IPS-NIHi7 (cell line): ENCODE measurements at regions not wholly inside any gene's neighbourhood (a gene's known extent, or its start where the extent isn't known, plus 50 kb on each side); places are given as distances from the start of the nearest gene placed in this dataset.

Experiments
- DNase-seq: peaks from one replicate; pipeline ENCODE4 v3.0.0; 2012; ENCODE audit warnings: mixed read lengths; ENCODE audit errors: extremely low spot score

DNA sequence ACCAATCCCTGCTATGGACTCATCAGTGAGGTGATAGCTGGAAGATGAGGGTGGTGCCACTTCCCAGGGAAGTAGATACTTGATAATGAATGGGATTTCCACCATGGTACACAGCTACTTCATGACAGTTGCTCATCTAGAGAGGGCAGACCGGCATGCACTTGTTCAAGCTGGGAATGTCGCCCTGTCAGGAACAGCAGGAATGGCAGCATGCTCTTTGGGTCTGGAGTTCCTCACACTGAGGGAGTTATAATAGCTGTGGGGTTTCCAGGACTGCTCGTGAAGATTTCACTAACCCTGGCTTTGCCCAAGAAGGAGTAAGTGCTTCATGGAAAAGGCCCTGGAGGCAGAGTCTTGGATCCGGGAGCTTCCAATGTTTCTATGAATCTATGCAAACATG lies 129.2 kb downstream of the PSMG1 start:
- DNase-seq, result no peak

DNA sequence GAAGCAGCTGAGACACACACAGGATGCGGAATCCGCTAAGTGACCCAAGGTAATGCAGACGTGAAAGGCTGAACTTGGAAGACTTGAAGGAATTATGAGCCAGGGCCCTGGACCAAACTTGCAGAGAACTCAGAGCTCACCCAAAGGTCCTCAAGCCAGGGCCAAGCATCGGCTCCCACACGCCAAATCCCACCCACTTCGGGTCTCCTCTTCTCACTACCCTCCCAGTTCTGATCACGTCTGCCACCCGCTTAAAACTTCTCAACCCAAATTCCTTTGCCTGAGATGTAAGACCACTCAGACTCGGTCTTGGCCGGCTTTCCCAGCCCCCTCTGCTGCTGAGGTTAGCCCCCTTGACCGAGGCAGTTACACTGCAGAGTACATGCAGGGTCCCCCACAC lies 130.1 kb downstream of the PSMG1 start:
- DNase-seq, result no peak

DNA sequence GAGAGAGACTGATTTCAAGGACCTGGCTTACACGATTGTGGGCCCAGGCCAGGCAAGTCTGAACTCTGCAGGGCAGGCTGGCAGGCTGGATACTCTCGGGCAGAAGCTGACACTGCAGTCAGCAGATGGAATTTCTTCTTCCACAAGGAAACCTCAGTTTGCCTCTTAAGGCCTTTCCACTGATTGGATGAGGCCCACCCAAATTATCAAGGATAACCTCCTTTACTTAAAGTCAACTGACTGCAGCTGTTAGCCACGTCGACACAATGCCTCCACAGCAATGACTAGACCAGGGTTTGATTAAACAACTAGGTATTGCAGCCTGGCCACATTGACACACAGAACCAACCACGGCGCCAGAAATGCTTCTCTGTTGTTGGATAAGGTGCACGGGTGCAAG lies 130.5 kb downstream of the PSMG1 start:
- DNase-seq, result no peak

DNA sequence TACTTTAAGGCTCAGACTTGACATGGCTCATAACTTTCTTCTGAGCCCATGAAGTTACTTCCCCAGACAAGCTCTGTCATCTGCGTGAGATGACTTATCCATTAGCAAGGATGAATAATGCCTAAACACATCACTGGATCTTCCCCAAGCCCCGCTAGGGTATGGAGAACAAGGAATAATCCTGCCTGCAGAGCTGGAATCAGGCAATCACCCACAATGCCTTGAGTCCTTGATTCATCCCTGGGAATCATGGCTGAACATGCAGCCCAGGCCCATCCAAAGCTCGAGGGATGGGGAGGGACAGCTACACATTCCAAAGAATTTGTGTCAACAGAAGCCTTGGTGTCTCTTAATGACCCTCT lies 131.7 kb downstream of the PSMG1 start:
- DNase-seq, result no peak

DNA sequence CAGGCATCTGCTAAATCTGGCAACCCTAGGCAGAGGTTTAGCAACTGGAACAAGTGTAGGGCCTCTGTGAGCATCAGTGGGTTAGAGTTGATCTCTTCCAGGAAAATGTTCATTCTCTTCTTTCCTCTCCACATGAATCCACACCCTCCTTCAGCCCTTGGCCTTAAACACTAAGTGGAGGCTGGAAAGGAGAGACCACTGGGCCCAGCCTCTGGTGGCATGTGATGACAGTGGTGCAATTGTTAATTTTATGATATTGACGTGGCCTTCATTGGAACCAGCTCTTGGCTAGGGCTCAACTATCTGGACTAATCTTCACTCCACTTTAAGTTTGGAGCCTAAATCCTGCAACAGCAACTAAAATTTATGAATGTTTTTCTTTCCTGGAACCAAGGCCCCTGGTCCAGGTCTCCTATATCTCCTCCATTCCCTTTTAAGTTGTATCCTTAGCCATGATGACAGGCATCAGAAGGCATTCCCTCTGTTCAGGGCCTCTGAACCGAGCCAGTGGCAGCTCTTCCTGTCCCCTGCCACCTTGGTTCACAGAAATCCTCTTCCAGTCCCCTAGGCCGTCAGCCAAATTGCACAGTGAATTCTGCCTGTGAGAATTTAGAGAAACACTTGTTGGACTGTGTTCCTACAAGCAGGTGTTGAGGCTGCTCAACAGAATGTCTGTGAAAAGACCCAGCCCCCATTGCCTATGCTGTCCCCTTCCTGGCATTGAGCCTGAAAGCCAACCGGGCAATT lies 132.2 kb downstream of the PSMG1 start:
- no peak for DNase-seq

DNA sequence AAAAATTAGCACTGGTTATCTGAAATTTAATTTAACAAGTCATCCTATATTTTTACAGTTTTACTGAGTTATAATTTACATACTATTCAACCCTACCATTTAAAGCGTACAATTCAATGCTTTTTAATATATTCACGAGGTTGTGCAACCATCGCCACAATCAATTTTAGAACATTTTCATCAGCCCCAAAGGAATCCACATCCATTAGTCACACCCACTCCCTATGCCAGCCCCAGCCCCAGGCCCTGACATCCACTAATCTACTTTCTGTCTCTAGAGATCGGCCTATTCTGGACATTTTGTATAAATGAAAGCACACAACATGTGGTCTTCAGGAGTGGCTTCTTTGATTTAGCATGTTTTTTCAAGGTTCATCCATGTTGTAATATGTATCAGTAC lies 134.7 kb downstream of the PSMG1 start:
- DNase-seq, result no peak

DNA sequence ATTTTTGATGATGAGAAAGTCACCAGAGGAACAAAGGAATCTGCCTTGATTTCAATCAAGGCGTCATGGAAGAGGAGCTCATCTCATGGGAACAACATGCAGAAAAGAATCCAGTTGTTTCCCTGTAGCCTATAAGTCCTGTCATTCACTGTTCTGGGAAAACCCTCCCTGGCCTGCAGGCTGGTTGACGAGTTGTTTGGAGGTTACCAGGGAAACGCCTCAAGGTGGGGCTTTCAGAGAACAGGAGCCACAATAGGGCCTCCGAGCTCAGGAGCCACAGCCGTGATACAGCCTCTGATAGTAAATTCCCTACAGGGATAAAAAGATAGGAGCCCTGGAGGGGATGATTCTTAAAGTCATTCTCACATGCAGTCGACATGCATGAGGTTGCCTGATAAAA lies 135.2 kb downstream of the PSMG1 start:
- DNase-seq, result peak; percentile 91

DNA sequence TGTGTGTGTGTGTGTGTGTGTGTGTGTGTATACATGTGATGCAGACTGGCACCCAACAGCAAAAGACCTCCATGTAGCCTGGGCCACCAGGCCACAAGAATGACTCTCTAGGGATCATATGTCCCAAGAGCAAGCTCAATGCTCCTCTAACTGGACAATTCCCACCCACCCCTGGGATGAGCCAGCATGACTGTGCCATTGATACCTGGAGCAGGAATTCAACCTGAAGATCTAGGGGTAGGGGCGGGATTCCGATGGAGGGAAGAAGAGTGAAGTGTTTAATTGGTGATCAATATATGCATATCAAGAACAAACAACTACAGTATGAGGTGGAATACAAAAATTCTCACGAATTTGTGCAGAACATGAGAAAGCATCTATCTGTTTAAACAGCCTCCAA lies 136.2 kb downstream of the PSMG1 start:
- DNase-seq, result no peak

DNA sequence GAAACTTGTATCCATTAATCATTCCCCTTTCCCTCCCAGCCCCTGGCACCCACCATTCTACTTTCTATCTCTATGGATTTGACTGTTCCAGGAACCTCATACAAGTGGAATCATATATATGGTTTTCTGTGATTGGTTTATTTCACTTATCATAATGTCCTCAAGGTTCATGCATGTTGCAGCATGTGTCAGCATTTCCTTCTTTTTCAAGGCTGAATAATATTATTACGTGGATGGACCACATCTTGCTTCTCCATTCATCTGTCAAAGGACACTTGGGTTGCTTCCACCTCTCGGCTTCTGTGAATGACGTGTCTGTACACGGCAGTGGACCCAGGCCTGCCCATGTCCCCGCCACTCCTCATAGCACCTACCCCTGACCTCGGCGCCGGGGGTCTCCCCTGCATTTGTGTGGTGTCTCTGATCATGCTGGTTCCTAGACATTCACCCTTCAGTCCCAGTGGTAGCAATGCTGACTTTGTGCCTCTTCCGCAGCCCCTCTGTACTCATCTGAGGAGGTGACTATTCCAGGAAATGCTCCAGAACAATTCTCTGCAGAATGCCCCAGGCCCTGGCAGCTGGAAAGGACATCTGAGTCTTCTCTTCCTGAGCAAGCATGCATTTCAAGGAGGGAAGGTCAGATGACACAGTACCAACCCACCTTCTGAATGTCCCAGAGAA lies 136.9 kb downstream of the PSMG1 start:
- DNase-seq, result no peak

DNA sequence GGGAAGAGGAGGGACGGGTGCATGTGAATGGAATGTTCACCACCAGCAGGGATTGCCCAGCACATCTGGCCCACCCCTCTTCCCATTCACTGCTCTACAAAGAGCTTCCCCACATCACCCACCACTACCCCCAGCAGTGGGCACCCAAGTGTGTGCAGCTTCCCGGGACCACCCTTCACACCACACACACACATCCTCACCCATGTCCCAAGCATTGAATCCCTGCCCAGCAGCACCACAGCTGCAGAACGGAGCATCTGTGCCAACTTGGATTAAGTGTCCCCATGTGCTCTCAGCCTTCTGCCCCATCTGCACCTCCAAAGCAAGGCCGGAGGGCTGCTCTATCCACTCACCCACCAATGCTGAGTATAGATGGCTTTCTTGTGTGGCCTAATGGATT lies 141.4 kb downstream of the PSMG1 start:
- DNase-seq, result no peak

DNA sequence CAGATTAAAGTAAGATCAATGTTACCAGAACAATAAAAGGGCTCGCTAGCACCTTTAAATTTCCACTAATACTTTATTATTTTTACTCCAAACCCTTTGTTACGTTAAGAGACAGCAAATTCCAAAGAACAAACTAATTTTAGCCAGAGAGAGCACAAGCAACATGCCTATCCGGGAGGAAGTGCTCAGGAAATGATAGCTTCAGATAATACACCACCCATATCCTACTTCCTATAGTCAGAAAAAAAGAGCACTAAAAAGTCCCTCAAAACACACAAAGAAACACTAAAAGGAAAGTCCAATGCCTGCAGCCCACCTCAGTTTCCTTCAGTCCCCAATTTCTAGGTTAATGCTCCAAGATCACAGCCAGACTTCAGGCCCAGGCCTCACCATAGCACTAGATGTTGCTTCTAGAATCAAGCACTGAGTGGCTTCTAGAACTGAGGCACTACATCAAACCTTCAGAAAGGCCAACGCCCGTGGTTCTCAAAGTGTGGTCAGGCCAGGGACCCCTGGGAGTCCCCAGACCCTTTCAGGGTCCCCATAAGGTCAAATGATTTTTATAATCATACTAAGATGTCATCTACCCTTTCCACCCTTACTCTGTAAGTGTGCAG lies 142.6 kb downstream of the PSMG1 start:
- no peak for DNase-seq

DNA sequence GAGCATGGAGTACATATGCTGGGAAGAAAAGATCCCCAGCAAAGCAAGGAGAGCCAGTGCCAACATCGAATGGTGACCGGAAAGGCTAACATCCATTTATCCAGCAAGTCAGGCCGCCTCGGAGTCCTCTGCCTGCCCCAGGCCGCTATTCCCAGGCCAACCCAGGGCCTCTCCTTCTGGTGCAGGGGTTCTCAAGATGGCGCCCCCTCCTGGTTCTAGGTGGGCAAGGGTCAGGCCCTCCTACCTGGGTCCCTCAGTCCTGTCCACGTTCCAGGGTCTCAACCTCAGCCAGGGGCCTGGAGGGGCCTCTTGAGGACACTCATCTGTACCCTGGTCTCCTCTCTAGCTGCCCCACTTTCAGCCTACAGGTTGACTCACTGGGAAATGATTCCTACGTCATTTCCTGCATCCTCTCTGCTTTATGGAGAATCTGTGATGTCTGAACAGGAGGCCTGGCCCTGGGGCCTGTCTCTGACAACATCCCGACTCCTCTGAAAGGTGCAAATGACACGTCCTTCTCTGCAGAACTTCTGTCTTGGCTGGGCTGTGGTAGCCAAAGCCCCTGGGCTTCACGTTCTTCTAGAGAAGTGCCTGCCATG lies 145.3 kb downstream of the PSMG1 start:
- peak; percentile 76 for DNase-seq

DNA sequence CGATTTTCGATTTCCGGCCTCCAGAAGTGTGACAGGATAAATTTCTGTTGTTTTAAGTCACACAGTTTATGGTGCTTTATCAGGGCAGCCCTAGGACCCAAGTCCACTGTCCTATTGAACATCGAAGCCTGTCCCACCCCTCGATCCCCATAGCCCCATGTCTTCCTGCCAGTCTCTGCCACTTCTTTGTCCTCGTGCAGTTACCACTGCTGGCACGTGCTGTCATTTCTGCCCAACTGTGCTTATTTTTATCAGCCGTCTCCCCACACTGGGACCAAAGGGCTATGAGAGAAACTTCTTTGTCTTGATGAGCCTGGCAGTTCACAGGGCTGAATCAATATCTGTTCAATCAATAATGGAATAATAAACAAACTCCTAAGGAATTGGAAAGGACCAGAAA lies 146.7 kb downstream of the PSMG1 start:
- DNase-seq, result no peak

DNA sequence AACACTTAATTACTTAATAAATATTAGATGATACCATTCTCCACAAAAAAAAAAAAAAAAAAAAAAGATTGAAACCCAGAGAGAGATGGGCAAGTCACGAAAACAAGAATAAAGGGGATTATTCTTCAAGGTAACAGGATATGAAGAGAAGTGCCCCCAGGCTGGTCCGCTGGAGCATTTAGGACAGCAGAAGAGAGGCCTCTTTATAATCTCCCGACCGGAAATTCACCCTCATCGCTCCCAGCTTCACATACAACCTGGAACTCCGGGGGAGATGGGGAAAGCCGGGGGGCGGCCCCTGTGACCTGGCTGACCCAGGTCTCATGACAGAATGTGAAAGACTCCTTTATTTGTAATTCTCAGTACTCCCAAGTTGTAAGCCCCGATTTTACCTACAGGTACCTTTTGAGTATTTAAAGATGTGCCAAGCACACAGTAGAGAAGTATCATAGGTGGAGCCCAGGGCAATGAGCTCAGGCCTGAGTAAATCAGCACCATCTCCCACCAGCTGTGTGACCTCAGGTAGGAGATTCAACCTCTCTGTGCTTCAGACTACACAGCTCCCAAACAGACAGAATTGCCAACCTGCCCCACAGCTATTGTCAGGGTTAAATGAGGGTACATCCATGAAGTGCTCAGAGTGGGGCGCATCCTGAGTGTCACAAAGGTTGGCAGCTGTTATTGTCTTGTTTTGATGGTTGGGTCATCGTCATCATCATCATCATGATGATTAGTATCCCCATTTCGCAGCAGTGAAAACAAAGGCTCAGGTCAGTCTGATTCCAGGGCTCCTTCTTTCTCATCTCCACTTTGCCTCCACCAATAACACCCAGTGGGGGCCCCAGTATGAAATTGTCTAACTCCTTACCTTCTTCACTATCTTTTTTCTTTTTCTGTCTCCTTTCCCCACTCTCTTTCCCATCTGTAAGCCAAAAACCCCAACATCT lies 148.4 kb downstream of the PSMG1 start:
- DNase-seq, result no peak

DNA sequence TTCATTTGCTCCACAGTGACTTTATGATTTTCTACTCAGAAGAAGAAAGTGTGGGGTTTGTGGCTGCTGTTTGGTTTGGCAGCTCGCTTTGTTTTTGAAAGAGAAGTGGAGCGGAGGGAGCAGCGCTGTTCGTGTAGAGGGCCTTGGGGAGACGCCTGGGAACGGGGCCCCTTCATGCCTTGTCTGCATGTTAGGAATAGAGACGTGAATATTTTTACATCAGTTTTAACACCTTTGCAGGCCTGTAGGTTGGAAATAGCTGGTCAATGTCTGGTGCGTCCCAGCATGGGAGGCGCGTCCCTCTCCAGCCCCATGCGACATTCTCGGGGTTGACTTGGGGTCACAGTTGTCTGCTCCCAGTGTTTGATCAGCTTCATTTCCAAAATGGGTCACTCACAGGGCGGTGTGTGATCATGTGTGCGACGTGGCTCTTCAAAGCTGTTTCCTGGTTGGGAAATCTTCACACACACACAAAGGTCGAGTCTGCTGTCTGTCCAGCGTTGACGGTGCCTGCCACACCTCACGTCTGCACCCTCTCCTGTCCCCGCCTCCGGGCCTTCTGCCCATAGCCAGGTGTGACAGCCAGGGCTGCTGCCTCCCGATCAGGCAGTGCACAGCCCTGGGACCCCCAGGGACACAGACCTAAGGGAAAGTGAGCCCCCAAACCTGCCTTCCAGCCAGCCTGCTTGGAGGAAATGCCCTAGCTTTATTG lies 149.2 kb downstream of the PSMG1 start:
- DNase-seq, result no peak

DNA sequence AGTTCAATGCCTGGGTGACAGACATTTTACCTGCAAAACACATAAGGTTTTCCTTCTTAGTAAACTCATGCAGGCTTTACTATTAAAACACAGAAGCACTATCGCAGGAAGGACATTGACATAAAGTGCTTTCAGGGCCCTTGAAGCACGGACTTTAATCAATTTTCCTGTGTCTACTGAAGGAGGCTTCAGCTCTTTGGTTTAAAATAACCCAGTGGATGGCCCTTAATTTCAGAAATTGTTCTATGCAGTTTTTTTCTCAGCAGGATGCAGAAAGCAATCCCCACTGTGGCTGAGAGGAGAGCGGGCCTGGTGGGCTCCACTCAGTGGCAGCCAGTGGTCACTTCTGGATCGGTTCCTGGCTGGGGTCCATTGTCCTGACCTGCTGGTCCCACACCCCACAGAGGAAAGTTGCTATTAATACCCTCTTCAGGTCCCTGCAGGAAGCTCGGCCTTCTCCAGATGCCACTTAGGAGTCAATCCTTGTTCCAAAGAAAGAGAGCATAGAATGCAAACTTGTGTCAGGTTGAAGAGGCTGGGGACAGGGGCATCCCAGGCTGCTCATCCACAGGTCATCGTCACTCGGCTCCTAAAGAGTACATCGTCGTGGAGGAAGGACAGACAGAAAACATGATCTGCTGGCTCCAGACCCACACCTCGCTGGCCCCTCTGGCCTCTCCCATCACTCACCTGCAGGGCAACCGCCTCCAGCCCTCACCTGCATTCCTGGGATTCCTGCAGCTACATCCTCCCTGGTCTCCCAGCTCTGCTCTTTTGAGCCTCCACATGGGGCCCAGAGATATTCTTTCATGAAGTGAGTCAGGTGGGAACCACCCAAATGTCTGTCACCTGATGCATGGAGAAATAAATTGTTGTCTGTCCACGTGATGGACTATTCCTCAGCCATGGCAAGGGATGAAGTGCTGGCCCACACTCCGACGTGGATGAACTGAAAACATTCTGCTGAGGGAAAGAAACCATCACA lies 153.1 kb downstream of the PSMG1 start:
- peak; percentile 89 for DNase-seq

DNA sequence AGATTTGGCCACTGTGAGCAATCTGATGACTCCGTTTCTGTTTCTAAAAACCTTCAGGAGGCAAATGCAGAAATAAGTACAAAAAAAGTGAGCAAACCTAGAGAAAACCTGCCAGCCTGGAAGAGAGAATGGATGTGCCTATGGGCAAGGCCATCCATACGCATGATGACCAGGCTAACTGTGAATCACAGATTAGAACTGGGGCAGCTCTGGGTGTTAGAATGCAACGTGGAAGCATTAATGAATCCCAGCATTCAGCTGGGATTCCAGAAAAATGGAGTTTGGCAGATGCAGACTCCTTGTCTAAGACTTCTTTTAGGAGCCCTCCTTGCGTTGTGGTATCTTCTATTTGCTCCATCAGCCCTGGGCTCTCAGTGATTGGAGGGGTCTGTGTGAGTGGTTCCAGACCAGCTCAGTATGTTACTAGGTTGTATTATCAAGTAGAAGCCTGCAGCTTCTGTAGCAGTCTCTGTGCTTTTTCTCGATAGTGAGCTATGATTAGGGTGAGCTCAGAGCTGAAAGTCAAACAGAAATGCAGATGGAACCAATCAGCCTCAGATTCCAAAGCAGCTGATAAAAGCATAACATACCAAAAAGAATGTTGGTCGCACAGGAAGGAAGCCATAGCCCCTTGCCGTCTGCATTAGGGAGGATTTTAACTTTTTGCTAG lies 154.0 kb downstream of the PSMG1 start:
- DNase-seq, result no peak

DNA sequence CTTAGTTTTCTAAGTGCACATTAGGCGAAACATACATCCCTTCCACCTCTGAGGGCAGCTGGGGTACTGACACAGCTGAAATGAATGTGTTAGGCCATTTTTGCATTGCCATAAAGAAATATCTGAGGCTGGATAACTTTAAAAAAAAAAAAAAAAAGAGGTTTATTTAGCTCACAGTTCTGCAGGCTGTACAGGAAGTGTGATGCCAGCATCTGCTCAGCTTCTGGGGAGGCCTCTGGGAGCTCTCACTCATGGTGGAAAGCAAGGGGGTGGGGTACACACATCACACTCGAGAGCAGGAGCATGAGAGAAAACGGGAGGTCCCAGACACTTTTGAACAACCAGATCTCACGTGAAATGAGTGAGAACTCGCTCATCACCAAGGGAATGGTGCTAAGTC lies 158.1 kb downstream of the PSMG1 start:
- DNase-seq, result no peak

DNA sequence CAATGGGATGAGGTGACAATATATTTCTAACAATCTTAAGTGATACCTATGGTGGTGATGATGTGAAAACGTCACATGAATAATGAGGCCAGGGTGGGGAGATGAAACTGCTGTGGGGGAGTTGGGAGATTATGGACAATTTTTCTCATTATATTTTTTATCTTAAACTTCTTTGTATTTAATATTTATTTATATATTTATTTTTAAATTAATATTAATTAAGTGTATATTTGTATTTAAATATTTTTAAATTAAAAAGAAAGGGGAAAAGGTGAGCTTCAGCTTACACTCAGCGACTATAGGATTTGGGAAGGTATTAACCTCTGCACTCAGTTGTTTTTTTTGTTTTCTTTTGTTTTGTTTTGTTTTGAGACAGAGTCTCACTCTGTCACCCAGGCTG lies 158.7 kb downstream of the PSMG1 start:
- no peak for DNase-seq
